22Rv1 (cell line): ENCODE measurements at regions not wholly inside any gene's neighbourhood (a gene's known extent, or its start where the extent isn't known, plus 50 kb on each side); places are given as distances from the start of the nearest gene placed in this dataset.

Experiments
- H3K27ac ChIP-seq: fragments of 450-650 bp; 2 replicates; pipeline ENCODE4 v1.5.1; 2017
- ZFX ChIP-seq: fragments of 450-650 bp; IDR thresholded peaks from 2 replicates; pipeline ENCODE4 v1.6.1; 2017; ENCODE audit warnings: antibody characterized with exemption, borderline replicate concordance
- TF ChIP-seq, protein P1 (sequence below): fragments of 450-650 bp; IDR thresholded peaks from 2 replicates; pipeline ENCODE4 v1.5.1; 2017; ENCODE audit warnings: mild to moderate bottlenecking

- no peak for TF ChIP-seq ZFX
- TF ChIP-seq, protein P1, sequence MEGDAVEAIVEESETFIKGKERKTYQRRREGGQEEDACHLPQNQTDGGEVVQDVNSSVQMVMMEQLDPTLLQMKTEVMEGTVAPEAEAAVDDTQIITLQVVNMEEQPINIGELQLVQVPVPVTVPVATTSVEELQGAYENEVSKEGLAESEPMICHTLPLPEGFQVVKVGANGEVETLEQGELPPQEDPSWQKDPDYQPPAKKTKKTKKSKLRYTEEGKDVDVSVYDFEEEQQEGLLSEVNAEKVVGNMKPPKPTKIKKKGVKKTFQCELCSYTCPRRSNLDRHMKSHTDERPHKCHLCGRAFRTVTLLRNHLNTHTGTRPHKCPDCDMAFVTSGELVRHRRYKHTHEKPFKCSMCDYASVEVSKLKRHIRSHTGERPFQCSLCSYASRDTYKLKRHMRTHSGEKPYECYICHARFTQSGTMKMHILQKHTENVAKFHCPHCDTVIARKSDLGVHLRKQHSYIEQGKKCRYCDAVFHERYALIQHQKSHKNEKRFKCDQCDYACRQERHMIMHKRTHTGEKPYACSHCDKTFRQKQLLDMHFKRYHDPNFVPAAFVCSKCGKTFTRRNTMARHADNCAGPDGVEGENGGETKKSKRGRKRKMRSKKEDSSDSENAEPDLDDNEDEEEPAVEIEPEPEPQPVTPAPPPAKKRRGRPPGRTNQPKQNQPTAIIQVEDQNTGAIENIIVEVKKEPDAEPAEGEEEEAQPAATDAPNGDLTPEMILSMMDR: no peak
- H3K27ac ChIP-seq: no peak overlapping the region
These were observed 91.9 kb downstream of the BBS10 start for GRCh38 chr12:76256321-76256720.

DNA sequence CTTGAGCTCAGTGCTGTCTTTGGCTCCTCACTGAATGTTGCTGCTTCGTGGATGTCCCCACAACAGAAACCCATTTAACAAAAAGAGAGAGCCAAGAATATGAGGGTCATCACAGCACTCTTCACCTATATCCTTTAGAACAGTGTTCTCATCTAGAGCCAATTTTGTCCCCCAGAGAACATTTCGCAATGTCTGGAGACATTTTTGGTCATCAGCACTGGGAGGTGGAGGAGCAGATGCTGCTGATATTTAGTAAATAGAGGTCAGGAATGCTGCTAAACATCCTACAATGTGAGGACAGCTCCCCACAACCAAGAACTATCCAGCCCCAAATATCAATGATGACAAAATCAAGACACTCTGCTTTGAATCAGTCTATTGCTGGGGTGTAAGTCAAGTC lies 92.5 kb downstream of the BBS10 start:
- H3K27ac ChIP-seq: no peak overlapping the region
- no peak for TF ChIP-seq ZFX
- TF ChIP-seq, protein P1: no peak

- H3K27ac ChIP-seq: no peak overlapping the region
- TF ChIP-seq ZFX: no peak
- TF ChIP-seq, protein P1: no peak
These were observed 92.9 kb downstream of the BBS10 start for GRCh38 chr12:76255281-76255680.

- TF ChIP-seq, protein P1: no peak
- TF ChIP-seq ZFX: no peak
- H3K27ac ChIP-seq: no peak overlapping the region
These were observed 96.2 kb downstream of the BBS10 start for GRCh38 chr12:76252031-76252430.

DNA sequence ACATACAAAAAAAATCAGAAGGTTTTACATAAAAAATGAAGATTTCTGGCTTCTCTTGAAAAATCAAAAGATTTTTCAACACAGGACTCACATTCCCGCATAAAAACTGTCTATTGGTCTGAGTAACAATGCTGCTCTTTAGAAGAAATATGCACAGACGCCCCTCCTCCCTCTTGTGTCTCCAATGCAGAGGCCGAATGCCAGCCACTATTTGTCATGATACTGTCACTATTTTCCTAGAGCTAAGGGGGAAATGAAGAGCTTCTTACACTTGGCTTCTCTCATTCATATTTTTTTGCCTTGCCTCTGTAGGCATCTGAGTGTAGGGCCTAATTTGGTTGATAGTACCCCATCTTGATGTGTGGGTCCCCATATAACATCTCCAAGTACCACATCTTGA lies 98.0 kb downstream of the BBS10 start:
- TF ChIP-seq, protein P1: no peak
- TF ChIP-seq ZFX: no peak
- no peak overlapping the region for H3K27ac ChIP-seq

DNA sequence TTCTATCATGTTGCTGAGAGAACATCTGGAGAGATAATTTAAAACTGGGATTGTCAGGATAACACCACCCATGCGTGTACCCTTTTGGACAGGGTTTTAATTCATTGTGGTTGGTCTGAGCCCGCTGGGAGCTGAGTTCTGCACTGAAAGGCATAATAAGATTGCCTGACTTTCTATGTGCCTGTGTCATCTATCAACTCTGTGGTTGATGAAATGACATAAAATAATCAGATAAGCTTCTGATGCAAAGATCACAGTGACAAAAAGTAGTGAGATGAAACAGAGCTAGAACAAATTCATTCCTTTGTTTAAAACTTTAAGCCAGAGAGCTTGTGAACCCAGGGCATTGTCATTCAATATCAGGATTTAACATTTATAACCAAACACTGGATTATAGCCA lies 98.7 kb downstream of the BBS10 start:
- no peak overlapping the region for H3K27ac ChIP-seq
- TF ChIP-seq, protein P1: no peak
- TF ChIP-seq ZFX: no peak

DNA sequence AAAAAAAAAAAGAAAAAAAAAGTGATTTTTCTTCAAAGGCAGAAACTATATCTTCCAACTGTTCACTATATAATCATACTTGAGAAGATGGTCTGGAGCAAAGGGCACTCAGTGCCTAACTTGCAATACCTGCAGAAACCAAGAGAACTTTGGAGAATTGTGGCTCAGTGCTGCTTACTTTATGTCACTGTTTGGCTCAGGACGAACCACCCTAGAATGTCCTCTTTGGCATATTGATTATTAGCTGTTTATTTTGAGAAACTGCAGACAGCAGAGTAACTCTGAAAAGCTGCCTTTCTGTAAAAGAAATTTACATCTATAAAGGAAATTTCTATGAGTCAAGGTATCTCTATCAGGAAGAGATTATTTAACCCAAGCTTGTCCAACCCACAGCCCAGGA lies 100.2 kb downstream of the BBS10 start:
- H3K27ac ChIP-seq: no peak overlapping the region
- TF ChIP-seq, protein P1: no peak
- no peak for TF ChIP-seq ZFX
